ENCODE measurements at regions not wholly inside any gene's neighbourhood (a gene's known extent, or its start where the extent isn't known, plus 50 kb on each side); places are given as distances from the start of the nearest gene placed in this dataset.

DNA sequence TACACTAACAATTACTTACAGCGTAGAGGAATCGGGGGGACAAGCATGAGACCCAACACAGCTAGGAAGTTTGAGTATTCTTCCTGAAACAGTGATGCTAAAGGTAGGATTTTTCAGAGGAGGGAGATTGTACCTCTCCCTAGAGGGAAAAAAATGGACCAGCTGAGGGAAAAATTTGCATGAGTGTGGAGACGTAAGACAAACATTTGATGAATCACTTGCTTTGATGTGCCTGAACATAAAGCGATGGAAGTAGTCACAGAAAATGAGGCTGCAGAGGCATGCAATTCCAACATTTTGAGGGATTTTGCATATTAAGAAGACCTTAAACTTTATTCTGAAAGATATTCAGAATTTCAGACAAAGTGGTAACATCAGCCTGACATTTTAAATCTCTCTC is 102.2 kb downstream of the COL6A6 start:
- TF ChIP-seq CTCF (IDR thresholded peaks at IDR 0.05) = no peak
- peaks cover 15% of the 10 kb centered on the region for H3K9me3 Mint-ChIP-seq
- no peaks in the 10 kb centered on the region for H3K36me3 Mint-ChIP-seq (ENCODE audit: low read depth)
- H3K27ac Mint-ChIP-seq = no peak overlapping the region
- no peaks in the 10 kb centered on the region for H3K4me1 Mint-ChIP-seq
- no peaks in the 10 kb centered on the region for H3K27me3 Mint-ChIP-seq (ENCODE audit: low read depth, poor library complexity)
- H3K4me3 Mint-ChIP-seq = no peak overlapping the region
- DNase-seq = no peak

DNA sequence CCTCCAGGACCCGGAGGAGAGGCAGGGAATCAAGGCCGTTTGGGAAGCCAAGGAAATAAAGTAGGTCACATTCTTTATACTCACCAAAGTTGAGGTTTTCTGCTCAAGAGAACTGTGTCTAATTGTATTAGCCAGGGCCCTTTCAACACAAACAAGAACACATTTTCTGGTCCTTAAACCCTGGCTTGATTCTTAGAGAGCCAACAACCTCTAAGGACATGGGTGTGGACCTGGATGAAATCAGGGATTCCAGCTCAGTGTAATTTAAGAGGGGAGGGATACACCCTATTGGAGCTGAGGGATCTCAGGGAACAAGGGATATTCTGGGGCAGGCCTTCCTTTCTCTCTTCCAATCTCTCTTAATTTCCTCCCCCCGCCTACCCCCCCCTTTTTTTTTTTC is 104.8 kb downstream of the COL6A6 start:
- Mint-ChIP-seq H3K27ac (no peak overlapping the region), H3K4me3 (no peak overlapping the region), H3K4me1 (no peaks in the 10 kb centered on the region), H3K36me3 (ENCODE audit: low read depth) (no peaks in the 10 kb centered on the region), H3K9me3 (peaks cover 4% of the 10 kb centered on the region), H3K27me3 (ENCODE audit: low read depth, poor library complexity) (peaks cover 4% of the 10 kb centered on the region)
- DNase-seq = no peak
- no peak for TF ChIP-seq CTCF (IDR thresholded peaks at IDR 0.05)

DNA sequence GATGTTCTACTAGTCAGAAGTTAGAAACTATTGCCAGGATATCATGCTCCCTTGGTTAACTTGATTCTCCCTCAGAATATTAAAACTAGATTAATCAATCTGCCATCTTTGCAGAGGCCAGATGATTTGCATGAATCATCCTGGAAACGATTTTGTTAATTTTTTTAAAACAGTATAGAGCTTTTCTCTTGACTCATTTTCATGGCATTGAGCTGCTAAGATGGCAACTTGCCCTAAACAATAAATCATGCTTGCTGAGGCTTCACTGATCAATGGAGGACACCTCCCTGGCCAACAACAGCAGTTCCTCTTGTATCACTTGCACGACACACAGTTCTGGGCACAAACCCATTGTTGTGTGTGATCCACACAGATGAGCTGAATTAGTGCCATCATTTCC is 109.1 kb downstream of the COL6A6 start:
- H3K27me3 Mint-ChIP-seq (ENCODE audit: low read depth, poor library complexity) = peaks cover 4% of the 10 kb centered on the region
- no peak for DNase-seq
- peaks cover 4% of the 10 kb centered on the region for H3K9me3 Mint-ChIP-seq
- no peak overlapping the region for H3K27ac Mint-ChIP-seq
- no peak overlapping the region for H3K4me3 Mint-ChIP-seq
- H3K36me3 Mint-ChIP-seq (ENCODE audit: low read depth) = no peaks in the 10 kb centered on the region
- no peaks in the 10 kb centered on the region for H3K4me1 Mint-ChIP-seq
- TF ChIP-seq CTCF (IDR thresholded peaks at IDR 0.05) = no peak

- no peaks in the 10 kb centered on the region for H3K36me3 Mint-ChIP-seq (ENCODE audit: low read depth)
- no peak for TF ChIP-seq CTCF (IDR thresholded peaks at IDR 0.05)
- DNase-seq = no peak
- no peak overlapping the region for H3K27ac Mint-ChIP-seq
- H3K27me3 Mint-ChIP-seq (ENCODE audit: low read depth, poor library complexity) = peaks cover 4% of the 10 kb centered on the region
- H3K9me3 Mint-ChIP-seq = peaks cover 4% of the 10 kb centered on the region
- H3K4me3 Mint-ChIP-seq = no peak overlapping the region
- no peaks in the 10 kb centered on the region for H3K4me1 Mint-ChIP-seq
These were observed 110.3 kb downstream of the COL6A6 start for GRCh38 chr3:130627143-130627855.

DNA sequence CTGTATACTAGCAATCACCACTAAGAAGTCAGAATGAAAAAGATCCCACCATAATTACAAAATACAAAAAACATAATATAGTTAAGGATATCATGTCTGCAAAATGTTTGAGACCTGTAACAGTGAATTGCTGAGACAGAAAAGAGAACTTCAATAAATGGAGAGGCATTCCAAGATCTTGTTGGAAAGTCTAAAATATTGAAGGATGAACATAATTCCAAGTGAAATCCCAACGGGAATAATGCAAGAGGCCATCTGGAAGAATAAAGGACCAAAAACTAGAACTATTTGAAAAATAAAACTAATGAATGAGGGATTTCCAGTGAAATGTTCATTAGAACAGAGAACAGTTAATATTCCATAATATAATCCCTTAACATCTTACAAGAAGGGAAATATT is 110.9 kb downstream of the COL6A6 start:
- peaks cover under 1% of the 10 kb centered on the region for H3K9me3 Mint-ChIP-seq
- H3K4me3 Mint-ChIP-seq = no peak overlapping the region
- no peak for DNase-seq
- peaks cover 4% of the 10 kb centered on the region for H3K27me3 Mint-ChIP-seq (ENCODE audit: low read depth, poor library complexity)
- H3K36me3 Mint-ChIP-seq (ENCODE audit: low read depth) = no peaks in the 10 kb centered on the region
- no peak overlapping the region for H3K27ac Mint-ChIP-seq
- TF ChIP-seq CTCF (IDR thresholded peaks at IDR 0.05) = no peak
- H3K4me1 Mint-ChIP-seq = no peaks in the 10 kb centered on the region

All from nephron progenitor cell (in vitro differentiated cells).